OCI-M2 (cell line): ENCODE measurements at regions not wholly inside any gene's neighbourhood (a gene's known extent, or its start where the extent isn't known, plus 50 kb on each side); places are given as distances from the start of the nearest gene placed in this dataset.

Experiments used
- DNase-seq: peaks from one replicate; lab custom pipeline; 2025; ENCODE audit not compliant: unreplicated experiment; lab: John Stamatoyannopoulos, UW

- no peak for DNase-seq
These were observed 561.8 kb downstream of the SOX6 start for GRCh38 chr11:15794361-15795150.

GRCh38 chr11:15795378-15795777 lies 561.0 kb downstream of the SOX6 start:
- DNase-seq = no peak

DNA sequence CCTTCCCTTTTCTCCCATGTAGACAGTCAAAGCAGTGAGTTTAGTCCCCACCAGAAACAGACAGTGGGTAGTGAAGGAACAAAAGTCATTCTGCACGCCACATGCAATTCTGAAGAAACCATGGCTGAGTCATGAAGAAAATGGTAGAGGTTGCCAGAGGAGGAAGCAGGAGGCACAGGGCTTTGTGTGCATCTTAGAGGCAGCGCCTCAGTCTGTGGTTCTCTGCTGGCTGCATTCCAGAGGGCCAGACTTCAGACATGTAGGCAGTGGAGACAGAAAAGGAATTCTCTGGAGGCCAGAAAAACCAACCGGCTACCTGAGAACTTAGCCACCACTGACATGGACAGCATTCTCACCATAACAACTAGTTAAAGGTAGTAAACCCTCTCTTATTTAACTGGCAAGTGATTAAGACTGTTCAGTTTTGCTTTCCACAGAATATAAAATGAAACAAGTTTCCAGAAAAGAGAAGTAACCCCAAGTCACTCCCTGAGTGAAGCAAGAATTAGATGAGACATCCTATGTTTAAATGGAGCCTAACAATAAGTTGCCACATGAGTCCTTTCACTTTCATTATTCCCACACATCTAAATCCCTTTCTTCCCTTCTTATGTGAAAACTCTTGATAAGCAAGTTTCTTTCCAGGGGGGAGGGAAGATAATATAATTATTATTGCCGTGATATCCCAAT lies 556.1 kb downstream of the SOX6 start:
- DNase-seq = no peak

GRCh38 chr11:15801126-15801525 lies 555.2 kb downstream of the SOX6 start:
- no peak for DNase-seq

GRCh38 chr11:15801616-15802015 lies 554.7 kb downstream of the SOX6 start:
- DNase-seq = no peak

GRCh38 chr11:15805726-15806125 lies 550.6 kb downstream of the SOX6 start:
- DNase-seq = no peak

DNA sequence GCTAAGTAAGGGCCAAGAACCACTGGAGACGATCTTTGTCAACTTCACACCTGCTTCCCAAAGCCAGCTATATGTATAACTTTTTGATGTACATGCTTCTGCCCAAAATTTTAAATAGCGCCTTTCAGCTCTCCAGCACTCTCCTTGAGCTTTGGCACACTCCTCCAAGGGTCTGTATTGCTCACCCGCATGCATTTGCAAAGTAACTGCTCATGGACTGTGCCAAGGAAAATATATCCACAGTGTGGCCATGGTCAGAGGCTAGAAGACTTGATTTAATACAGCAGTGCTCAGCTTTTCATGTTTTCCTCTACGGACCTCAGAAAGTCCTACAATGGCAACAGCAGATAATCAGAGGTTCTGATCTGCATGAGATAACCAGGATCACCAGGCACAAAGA lies 550.1 kb downstream of the SOX6 start:
- DNase-seq = no peak

- DNase-seq = no peak
These were observed 548.5 kb downstream of the SOX6 start for GRCh38 chr11:15807827-15808226.

DNA sequence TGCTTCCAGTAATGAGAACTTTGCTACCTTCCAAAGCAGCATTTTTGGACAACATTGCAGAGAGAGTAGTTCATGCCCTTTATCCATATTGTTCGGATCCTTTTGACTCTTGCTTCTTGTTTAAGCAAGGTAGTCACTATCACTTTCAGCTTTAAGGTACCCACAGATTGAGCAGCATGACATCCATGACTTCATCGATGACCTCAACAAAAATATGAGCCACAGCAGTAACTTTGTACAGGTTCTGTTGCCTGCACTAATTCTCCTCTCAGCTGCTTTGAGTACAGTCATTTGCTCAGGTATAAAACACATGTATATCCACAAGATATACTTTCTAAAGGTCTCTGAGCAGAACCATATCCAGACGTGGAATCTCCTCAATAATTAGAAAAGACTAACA lies 546.3 kb downstream of the SOX6 start:
- DNase-seq = no peak

GRCh38 chr11:15810525-15810924 lies 545.8 kb downstream of the SOX6 start:
- no peak for DNase-seq

GRCh38 chr11:15815246-15816195 lies 540.8 kb downstream of the SOX6 start:
- no peak for DNase-seq

DNA sequence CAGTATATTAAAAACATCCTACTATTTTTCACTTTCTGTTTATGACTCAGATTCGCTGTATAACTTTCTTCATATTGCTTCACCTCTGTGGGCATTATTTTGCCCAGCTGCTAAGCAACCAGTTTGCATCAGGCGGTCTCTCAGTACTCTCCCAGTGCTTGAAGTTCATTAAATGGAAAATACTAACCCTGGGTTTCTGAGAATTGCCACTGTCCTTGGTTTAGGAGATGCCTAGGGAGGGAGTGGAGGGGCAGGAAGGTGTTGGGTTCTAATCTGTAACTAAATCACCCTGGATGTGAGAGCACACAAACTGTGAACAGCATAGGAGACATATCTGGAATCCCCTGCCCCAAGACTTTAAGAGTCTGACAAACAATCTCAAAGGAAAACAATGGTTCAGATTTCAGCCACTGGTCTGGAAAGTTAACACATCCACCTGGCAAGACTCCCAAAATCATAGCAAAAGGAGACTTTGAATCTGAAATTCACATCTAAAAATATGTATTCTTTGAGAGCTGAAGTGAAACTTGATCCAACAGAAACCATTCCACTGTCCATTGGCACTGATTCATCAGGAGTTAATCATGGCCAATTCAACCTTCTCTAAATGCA lies 540.0 kb downstream of the SOX6 start:
- DNase-seq = no peak

DNA sequence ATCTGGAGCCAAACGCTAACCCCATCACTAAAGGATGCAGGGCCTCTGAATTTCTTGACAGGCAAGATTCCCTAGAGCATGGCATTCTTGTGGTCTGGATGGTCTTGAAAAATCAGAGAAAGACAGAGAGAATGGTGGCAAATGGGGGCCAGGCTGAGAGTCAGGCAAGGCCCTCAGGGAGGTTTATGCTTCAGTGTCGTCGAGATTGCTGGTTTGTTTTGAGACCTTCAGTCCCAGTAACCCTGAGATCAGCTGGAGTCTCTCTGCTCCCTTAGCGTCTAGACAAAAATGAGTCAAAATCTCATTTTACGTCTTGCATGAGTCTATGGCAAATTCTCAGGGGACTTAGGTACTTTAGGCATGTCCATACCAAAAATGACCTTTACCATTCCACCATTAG lies 539.3 kb downstream of the SOX6 start:
- DNase-seq = no peak

- no peak for DNase-seq
These were observed 538.1 kb downstream of the SOX6 start for GRCh38 chr11:15818132-15818842.

GRCh38 chr11:15819679-15820286 lies 536.6 kb downstream of the SOX6 start:
- DNase-seq = no peak

GRCh38 chr11:15821451-15821850 lies 534.9 kb downstream of the SOX6 start:
- DNase-seq = no peak

DNA sequence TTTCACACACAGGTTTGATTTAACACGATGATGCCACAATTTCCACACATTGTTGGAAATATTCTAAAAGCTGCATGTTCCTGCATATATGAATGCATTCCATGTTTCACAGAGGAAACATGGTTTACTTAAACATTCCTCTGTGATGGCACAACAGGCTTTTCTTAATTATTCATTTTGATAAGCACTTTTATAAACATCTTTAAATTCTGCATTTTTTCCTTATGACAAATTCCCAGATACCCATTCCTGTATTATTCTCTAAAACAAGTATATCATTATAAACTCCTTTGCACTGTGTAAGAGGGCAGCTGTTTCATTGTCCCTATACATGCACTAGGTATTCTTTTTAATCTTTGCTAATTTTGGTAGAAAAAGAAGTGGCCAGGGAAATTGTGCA lies 532.3 kb downstream of the SOX6 start:
- DNase-seq = no peak

GRCh38 chr11:15825976-15826650 lies 530.2 kb downstream of the SOX6 start:
- no peak for DNase-seq

DNA sequence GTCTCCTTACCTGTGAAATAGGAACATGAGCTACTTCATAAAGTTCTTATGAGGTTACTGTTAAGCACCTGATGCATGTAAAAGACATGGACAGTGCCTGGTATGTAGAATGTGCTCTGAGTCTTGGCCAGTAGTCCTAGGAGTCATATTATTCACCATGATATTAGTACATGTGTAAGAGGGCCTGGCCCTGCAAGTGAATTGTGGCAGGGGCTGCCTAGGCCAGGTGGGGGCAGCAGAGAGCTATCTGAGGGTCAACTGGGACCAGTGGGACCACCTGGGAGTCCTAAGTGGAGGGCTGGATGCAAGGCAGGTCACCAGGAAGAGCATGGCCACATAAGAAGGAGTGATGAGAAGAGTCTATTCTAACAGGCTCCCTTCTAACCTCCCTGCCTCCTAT lies 529.5 kb downstream of the SOX6 start:
- no peak for DNase-seq
